GDM1 (cell line): ENCODE measurements at regions not wholly inside any gene's neighbourhood (a gene's known extent, or its start where the extent isn't known, plus 50 kb on each side); places are given as distances from the start of the nearest gene placed in this dataset.
A peak's percentile ranks its signal among the peaks of the same experiment; 100 is the strongest.
"Not testable (repeated sequence)": the region's sequence is repeated elsewhere in the genome, so short reads cannot be mapped to it uniquely, and the experiment has no call there.

Source experiments
- DNase-seq: peaks from one replicate; lab custom pipeline; 2025; lab: John Stamatoyannopoulos, UW

GRCh38 chr9:22225856-22226255 lies 216.8 kb upstream of the CDKN2B start:
- DNase-seq, result not testable (repeated sequence)

DNA sequence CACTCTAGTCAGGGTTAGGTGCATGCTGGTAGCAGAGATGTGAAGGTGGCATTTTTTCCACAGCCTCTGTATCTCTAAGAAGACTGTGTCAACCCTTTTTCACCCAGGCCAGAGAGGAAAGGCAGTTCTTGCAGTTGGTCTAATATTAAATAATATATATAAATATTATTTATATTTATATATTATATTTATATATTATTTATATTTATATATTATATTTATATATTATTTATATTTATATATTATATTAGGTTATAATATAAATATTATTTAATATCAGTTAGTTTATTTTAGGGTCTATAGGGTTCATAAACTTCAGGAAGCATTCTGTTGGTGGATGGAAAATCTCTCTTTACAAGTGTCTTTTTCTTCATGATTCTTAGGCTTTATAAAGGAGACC lies 218.6 kb upstream of the DMRTA1 start:
- no peak for DNase-seq

DNA sequence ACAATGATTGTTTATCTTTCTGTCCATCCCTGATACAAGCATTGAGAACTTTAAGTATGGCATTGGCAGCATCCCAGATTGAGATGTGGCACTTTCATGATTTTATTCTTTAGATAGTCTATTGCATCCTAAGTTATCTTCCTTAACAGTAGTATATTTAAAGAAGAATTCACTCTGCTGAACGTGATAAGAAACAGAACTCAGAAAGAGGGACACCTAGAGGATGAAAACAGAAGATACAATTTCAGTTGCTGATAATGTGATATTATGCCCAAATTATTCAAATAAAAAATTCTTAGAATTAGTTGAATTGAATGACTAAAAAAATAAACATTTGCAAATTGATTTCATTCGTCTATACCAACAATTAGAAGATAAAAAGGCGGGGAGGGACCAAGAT lies 218.1 kb upstream of the DMRTA1 start:
- DNase-seq, result no peak

- no peak for DNase-seq
Measured at GRCh38 chr9:22229069-22229468, 217.6 kb upstream of the DMRTA1 start.

DNA sequence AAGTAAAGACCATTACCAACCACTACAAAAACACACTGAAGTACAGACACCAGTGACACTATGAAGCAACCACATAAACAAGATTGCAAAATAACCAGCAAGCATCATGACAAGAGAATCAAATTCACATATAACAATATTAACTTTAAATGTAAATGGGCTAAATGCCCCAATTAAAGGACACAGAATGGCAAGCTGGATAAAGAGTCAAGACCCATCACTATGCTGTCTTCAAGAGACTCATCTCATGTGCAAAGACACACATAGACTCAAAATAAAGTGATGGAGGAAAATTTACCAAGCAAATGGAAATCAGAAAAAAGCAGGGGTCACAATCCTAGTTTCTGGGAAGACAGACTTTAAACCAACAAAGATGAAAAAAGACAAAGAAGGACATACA lies 215.3 kb upstream of the DMRTA1 start:
- DNase-seq, result not testable (repeated sequence)

DNA sequence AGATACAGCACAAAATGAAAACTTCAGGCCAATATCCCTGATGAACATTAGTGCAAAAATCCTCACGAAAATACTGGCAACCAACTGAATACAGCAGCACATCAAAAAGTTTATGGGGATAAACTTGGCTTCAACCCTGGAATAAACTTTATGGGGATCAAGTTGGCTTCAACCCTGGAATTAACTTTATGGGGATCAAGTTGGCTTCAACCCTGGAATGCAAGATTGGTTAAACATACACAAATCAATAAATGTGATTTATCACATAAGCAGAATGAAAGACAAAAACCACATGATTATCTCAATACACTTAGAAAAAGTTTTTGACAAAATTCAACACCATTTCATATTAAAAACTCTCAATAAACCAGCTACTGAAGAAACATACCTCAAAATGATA lies 213.7 kb upstream of the DMRTA1 start:
- no peak for DNase-seq

GRCh38 chr9:22237497-22238363 lies 208.9 kb upstream of the DMRTA1 start:
- DNase-seq, result no peak

DNA sequence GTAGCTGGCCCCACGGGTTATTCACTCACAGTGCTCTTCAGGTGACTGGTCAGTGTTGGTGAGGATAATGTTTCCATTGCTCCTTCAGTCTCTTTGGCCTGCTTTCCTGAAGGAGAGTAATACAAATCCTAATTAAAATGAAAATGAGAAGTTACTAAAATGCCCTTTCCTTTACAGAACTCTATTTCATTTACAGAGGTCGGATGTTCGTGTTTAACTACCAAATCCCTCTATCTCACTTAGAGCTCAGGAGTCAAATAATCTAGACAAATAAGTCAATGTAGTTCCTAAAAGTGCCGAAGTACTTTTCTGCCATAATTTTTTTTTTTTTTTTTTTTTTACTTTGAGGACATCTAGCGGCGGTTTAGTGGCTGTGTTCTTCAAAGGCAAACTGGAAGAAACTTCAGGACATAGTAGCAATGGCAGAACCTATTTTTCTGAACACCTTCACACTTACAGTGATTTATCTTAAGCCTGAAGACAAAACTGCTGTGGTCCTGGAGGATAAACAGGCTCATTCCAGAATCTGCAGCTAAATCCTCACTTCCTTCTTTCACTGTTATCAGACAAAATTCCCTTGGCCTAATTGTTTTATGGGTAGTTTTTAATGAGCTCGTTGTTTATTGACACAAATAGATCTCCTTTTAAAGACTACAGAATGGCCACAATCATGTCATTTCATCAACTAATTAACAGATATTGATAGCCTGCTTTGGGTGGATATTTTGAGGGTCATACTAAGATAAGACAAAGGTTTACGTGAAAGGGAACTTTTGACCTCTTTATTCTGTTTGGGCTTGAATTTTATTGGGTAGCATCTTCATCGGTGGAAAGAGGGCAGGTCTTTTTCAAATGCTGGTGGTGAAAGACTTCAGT lies 207.6 kb upstream of the DMRTA1 start:
- no peak for DNase-seq

DNA sequence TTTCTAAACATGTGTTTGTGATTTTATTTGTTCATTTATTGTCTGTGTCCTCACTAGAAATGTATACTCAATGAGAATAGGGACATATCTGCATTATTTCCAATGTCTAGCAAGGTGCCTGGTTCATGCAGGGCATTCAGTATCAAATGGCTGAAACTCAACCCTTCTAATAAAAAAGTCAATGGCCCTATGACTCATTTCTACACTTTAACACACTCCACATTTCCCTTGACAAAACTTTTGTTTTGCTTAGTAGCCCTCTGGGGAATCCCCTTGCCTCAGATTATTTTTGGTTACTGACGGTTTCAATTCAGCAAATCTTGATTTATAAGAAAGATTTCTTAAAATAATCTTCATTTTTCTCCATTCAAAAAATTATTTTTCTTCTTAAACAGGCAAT lies 206.0 kb upstream of the DMRTA1 start:
- no peak for DNase-seq

GRCh38 chr9:22241024-22241423 lies 205.6 kb upstream of the DMRTA1 start:
- DNase-seq, result no peak

- no peak for DNase-seq
Measured at GRCh38 chr9:22241611-22242010, 205.0 kb upstream of the DMRTA1 start.

DNA sequence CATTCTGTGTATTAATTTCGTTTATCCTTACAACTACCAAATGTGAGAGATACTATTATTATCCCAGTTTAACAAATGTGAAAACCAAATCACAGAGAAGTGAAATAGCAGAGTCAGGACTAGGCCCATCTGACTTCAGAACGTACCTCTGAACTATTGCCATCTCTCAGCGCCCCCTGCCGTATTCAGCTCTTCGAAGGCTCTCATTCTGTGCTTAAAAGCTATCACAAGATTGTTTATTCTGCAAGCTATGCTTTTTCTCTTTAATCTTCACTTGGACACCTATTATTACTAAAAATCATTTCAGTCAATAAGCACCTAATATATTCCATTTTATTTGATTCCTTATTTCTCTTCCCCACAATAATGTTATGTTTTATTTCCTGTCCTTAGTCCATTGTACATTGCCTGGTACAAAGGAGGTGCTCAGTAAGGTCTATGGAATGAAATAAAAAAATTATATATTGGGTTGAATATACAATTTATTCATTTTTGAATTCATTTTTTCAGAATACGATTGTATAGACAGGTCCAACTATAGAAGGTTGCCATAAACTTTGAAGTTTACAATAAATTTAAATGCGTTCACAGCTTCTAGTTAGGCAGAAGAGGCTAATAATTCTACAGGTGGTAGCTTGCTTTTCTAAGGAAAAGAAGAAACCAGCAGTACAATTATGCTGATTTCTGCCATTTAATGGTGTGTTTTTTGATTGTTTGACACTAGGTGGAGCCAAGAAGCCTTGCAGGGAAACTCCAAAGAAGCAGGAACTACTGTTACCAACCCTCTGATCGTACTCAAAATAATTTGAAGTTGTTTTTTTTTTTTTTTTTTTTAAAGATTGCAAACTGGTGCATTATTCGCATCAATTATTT lies 202.2 kb upstream of the DMRTA1 start:
- DNase-seq, result peak; percentile 8

- DNase-seq, result no peak
Measured at GRCh38 chr9:22255337-22255736, 191.3 kb upstream of the DMRTA1 start.

DNA sequence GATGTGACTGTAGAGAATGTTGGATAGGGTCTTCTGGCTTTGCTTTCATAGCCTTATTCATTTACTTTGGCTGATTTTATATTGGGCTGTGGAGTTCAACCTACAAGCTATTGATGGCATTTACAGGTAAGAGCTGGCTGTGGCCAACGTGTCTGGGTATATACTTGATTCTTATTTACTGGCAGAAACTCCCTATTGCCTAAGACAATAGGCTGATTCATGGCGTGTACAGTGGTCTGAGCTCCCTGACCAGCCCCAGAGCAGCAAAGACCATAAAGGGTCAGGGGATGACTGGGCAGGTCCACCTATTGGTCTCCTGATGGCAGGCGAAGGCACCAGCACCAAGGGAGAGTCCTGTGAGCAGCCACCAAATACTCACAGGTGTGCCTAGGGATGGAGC lies 190.2 kb upstream of the DMRTA1 start:
- DNase-seq, result no peak

GRCh38 chr9:22257026-22257816 lies 189.4 kb upstream of the DMRTA1 start:
- DNase-seq, result no peak

DNA sequence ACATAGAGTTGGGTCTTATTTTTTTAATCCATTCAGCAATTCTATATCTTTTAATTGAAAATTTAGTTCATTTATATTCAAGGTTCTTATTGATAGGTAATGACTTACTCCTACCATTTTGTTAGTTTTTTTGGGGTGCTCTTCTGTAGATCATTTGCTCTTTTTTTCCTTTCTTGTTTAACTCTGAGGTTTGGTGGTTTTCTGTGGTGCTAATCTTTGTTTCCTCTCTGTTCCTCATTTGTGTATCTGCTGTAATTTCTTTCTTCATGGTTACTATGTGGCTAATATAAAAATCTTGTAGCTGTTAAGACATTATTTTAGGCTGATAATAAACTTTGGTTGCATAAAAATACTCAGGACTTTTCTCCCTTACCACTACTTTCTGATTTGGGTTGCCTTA lies 181.6 kb upstream of the DMRTA1 start:
- DNase-seq, result no peak

GRCh38 chr9:22265534-22265933 lies 181.1 kb upstream of the DMRTA1 start:
- DNase-seq, result no peak

GRCh38 chr9:22274477-22274876 lies 172.1 kb upstream of the DMRTA1 start:
- DNase-seq, result no peak

DNA sequence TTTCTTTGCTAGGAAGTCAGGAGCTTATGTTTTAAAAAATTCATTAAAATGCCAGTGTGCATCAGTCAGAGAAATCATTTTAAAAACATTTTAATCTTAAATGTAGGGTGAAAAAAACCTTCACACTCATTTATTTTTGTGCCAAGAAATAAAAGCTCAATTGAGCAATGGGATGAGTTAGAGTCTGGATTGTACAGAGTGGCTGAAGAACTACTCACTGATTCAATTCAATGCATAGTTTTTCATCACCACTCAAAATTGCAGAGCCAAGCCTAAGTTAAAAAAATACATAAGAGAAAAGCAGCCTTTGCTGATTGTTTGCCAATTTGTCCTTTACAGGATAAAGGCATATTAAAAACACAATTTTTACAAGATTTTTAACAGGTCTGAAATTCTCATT lies 168.2 kb upstream of the DMRTA1 start:
- no peak for DNase-seq

DNA sequence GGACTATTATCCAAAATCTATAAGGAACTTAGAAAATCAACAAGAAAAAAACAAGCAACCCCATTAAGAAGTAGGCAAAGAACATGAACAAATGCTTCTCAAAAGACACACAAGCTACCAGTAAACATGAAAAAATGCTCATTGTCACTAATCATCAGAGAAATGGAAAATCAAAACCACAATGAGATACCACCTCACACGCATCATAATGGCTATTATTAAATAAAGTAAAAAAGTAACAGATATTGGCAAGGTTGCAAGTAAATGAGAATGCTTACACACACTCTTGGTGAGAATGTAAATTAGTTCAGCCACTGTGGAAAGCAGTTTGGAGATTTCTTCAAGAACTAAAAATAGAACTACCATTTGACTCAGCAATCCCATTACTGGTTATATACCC lies 167.0 kb upstream of the DMRTA1 start:
- DNase-seq, result no peak

DNA sequence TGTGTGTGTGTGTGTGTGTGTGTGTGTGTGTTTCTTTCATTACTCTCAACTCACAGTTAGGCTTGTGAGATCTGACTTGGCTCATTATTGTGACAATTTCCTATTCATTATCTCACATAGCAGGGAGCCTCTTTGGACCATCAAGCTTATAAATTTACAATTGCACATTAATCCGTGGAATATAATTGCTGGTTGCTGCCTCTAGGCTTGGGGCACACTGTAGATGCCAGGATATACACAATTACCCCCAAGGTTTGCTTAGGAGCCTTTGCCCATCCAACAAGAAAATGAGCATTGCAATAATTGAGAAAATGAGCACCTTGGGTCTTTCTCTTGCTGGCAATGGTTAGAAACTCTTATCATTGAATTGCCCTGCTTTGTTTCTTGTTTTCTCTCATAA lies 161.6 kb upstream of the DMRTA1 start:
- DNase-seq, result no peak
